ENCODE measurements at regions not wholly inside any gene's neighbourhood (a gene's known extent, or its start where the extent isn't known, plus 50 kb on each side); places are given as distances from the start of the nearest gene placed in this dataset.

DNA sequence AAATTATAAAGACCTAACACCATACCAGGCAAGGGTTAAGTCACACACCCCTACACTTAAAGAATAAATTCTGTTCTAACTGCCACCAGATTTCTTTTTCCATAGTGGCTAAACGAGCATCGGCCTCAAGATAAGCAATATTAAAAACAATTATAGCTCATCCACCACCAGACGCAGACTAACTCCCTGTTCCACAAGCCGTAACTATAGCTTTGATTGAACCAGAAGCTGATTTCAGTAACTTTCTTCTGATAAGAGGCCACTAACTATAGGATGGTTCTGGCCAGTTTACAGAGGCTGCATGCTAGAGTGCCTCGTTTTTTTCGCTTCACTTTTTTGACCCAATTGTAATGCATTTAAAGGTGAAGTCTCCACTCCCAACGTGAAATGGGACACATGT is 238.8 kb downstream of the MRPL39 start:
- Histone ChIP-seq H3K4me2 (ENCODE audit: control insufficient read depth, extremely low read depth, insufficient read depth, low read depth, low read length) (no peak overlapping the region), H3K9ac (ENCODE audit: control insufficient read depth, extremely low read depth, insufficient read depth, low read length) (no peak overlapping the region), H3K9me1 (ENCODE audit: control insufficient read depth, extremely low read depth, insufficient read depth, low read length) (no peaks in the 10 kb centered on the region), H2AFZ (ENCODE audit: control insufficient read depth, low read length) (no peak overlapping the region), H3K79me2 (ENCODE audit: control insufficient read depth, insufficient read depth, low read length) (no peaks in the 10 kb centered on the region), H3K36me3 (ENCODE audit: control insufficient read depth in 2 of 2, extremely low read depth in 1 of 2, insufficient read depth in 2 of 2, low read length in 2 of 2) (no peaks in the 10 kb centered on the region), H3K9me3 (ENCODE audit: control insufficient read depth, low read depth, low read length) (no peaks in the 10 kb centered on the region), H4K20me1 (ENCODE audit: control insufficient read depth, extremely low read depth, insufficient read depth, low read length) (no peaks in the 10 kb centered on the region), H3K27me3 (ENCODE audit: control insufficient read depth, extremely low read depth, insufficient read depth, low read length) (no peaks in the 10 kb centered on the region), H3K4me3 (ENCODE audit: control insufficient read depth in 2 of 3, extremely low read depth in 1 of 3, insufficient read depth in 2 of 3, low read depth in 1 of 3, low read length in 3 of 3) (no peak overlapping the region), H3K4me1 (ENCODE audit: control insufficient read depth, extremely low read depth, insufficient read depth, low read length) (peaks cover 10% of the 10 kb centered on the region), H3K27ac (ENCODE audit: control insufficient read depth, insufficient read depth, low read length) (no peak overlapping the region)
- TF ChIP-seq CTCF (optimal IDR thresholded peaks at IDR 0.05 in 1 of 3, IDR thresholded peaks at IDR 0.05 in 1 of 3, conservative IDR thresholded peaks at IDR 0.05 in 1 of 3; ENCODE audit: extremely low read depth in 1 of 3, insufficient read depth in 2 of 3, low read length in 3 of 3): no peak
- TF ChIP-seq EZH2 (IDR thresholded peaks at IDR 0.05; ENCODE audit: low read length): no peak
- no peak for DNase-seq (ENCODE audit: low read depth, low spot score)
- dilution Hi-C loops (cut with MboI; ENCODE audit: extremely low pct_ligation_motif_present, low sequenced_read_pairs): no loop called here
- FAIRE-seq: no peak

DNA sequence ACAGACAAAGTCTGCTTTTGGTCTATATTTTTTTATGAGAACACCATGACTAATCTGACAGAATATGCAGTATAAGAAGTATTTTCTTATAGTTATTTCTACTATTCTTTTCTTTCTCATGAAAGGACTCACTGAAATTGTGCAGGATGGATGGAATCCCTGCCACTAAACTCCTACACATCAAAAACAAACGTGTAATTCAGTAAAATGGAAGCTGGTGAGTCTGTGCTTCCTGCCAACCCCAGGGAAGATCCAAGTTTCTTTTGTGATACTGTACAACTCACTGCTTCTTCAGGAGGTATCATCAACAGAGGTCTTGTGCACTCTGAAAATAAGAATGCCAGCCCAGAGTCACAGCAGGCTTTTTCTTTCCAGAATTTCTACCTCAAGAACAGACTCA is 241.2 kb downstream of the MRPL39 start:
- no peak overlapping the region for H3K27ac ChIP-seq (ENCODE audit: control insufficient read depth, insufficient read depth, low read length)
- H3K27me3 ChIP-seq (ENCODE audit: control insufficient read depth, extremely low read depth, insufficient read depth, low read length): no peaks in the 10 kb centered on the region
- FAIRE-seq (no peak), DNase-seq (ENCODE audit: low read depth, low spot score) (no peak)
- no peaks in the 10 kb centered on the region for H3K36me3 ChIP-seq (ENCODE audit: control insufficient read depth in 2 of 2, extremely low read depth in 1 of 2, insufficient read depth in 2 of 2, low read length in 2 of 2)
- no peaks in the 10 kb centered on the region for H4K20me1 ChIP-seq (ENCODE audit: control insufficient read depth, extremely low read depth, insufficient read depth, low read length)
- no peak overlapping the region for H3K9ac ChIP-seq (ENCODE audit: control insufficient read depth, extremely low read depth, insufficient read depth, low read length)
- no peak overlapping the region for H3K4me3 ChIP-seq (ENCODE audit: control insufficient read depth in 2 of 3, extremely low read depth in 1 of 3, insufficient read depth in 2 of 3, low read depth in 1 of 3, low read length in 3 of 3)
- peaks cover 10% of the 10 kb centered on the region for H3K4me1 ChIP-seq (ENCODE audit: control insufficient read depth, extremely low read depth, insufficient read depth, low read length)
- no peaks in the 10 kb centered on the region for H3K9me1 ChIP-seq (ENCODE audit: control insufficient read depth, extremely low read depth, insufficient read depth, low read length)
- H3K9me3 ChIP-seq (ENCODE audit: control insufficient read depth, low read depth, low read length): no peaks in the 10 kb centered on the region
- TF ChIP-seq CTCF (optimal IDR thresholded peaks at IDR 0.05 in 1 of 3, IDR thresholded peaks at IDR 0.05 in 1 of 3, conservative IDR thresholded peaks at IDR 0.05 in 1 of 3; ENCODE audit: extremely low read depth in 1 of 3, insufficient read depth in 2 of 3, low read length in 3 of 3) (no peak), EZH2 (IDR thresholded peaks at IDR 0.05; ENCODE audit: low read length) (no peak)
- H3K79me2 ChIP-seq (ENCODE audit: control insufficient read depth, insufficient read depth, low read length): no peaks in the 10 kb centered on the region
- H2AFZ ChIP-seq (ENCODE audit: control insufficient read depth, low read length): no peak overlapping the region
- H3K4me2 ChIP-seq (ENCODE audit: control insufficient read depth, extremely low read depth, insufficient read depth, low read depth, low read length): no peak overlapping the region
- dilution Hi-C loops (cut with MboI; ENCODE audit: extremely low pct_ligation_motif_present, low sequenced_read_pairs): no loop called here

Data from keratinocyte (primary cell).